Ovary (tissue), 3 donors: ENCODE measurements at regions not wholly inside any gene's neighbourhood (a gene's known extent, or its start where the extent isn't known, plus 50 kb on each side); places are given as distances from the start of the nearest gene placed in this dataset.

Source experiments
- CTCF ChIP-seq, 3 donors: fragments of 450-650 bp in 2 of 3; fragments of 200-600 bp in 1 of 3; IDR thresholded peaks; one replicate each; pipeline versions ENCODE4 v1.5.1 to v1.8.0; 2016 to 2022; ENCODE audit warnings: antibody characterized with exemption in 3 of 3, mild to moderate bottlenecking in 1 of 3
- EP300 ChIP-seq: sonication (generic); formaldehyde crosslinking; IDR thresholded peaks from one replicate; pipeline ENCODE4 v1.6.1; 2017; ENCODE audit warnings: antibody characterized with exemption
- POLR2A ChIP-seq: fragments of 450-650 bp; IDR thresholded peaks from one replicate; pipeline ENCODE4 v1.6.1; 2017; ENCODE audit warnings: antibody characterized with exemption, mild to moderate bottlenecking, moderate library complexity
- donor health status: DM: no; HTN: no; CAD: no.

- TF ChIP-seq CTCF (IDR thresholded peaks at IDR 0.05) (no peak), EP300 (no peak), POLR2A (no peak)
These were observed 101.9 kb downstream of the PCTP start for GRCh38 chr17:55852734-55853133.
